Esophagus squamous epithelium (tissue), 4 donors: ENCODE measurements at regions not wholly inside any gene's neighbourhood (a gene's known extent, or its start where the extent isn't known, plus 50 kb on each side); places are given as distances from the start of the nearest gene placed in this dataset.

ENCODE experiments used
- POLR2A ChIP-seq, 4 donors: fragments of 450-650 bp; IDR thresholded peaks; one replicate each; pipeline ENCODE4 v1.6.1; 2017; ENCODE audit warnings: antibody characterized with exemption in 4 of 4, mild to moderate bottlenecking in 4 of 4, moderate library complexity in 3 of 4
- TF ChIP-seq, protein P1 (sequence below), 6 experiments: fragments of 450-650 bp in 4 of 6; fragments of 200-600 bp in 2 of 6; sonication (generic) in 2 of 6; IDR thresholded peaks; one replicate each; pipeline ENCODE4 v1.5.1; 2016 to 2019; ENCODE audit warnings: antibody characterized with exemption in 6 of 6, mild to moderate bottlenecking in 4 of 6, moderate library complexity in 4 of 6

DNA sequence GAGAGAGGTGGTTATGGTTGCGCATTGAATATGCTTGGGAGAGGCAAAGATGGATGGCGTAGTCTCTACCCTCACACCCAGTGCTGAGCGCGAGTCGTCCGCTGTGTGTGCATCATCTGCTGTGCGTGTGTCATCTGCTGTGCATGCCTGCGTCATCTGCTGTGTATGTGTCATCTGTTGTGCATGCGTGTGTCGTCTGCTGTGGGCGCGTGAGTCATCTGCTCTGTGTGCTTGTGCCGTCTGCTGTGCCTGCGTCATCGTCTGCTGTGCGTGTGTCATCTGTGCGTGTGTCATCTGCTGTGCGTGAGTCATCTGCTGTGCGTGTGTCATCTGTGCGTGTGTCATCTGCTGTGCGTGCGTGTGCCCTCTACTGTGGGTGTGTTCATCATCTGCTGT, 68.0 kb upstream of the IRX4 start:
- TF ChIP-seq, protein P1, sequence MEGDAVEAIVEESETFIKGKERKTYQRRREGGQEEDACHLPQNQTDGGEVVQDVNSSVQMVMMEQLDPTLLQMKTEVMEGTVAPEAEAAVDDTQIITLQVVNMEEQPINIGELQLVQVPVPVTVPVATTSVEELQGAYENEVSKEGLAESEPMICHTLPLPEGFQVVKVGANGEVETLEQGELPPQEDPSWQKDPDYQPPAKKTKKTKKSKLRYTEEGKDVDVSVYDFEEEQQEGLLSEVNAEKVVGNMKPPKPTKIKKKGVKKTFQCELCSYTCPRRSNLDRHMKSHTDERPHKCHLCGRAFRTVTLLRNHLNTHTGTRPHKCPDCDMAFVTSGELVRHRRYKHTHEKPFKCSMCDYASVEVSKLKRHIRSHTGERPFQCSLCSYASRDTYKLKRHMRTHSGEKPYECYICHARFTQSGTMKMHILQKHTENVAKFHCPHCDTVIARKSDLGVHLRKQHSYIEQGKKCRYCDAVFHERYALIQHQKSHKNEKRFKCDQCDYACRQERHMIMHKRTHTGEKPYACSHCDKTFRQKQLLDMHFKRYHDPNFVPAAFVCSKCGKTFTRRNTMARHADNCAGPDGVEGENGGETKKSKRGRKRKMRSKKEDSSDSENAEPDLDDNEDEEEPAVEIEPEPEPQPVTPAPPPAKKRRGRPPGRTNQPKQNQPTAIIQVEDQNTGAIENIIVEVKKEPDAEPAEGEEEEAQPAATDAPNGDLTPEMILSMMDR (IDR thresholded peaks at IDR 0.05), result no peak
- no peak for TF ChIP-seq POLR2A (IDR thresholded peaks at IDR 0.05)
